ENCODE measurements at regions not wholly inside any gene's neighbourhood (a gene's known extent, or its start where the extent isn't known, plus 50 kb on each side); places are given as distances from the start of the nearest gene placed in this dataset.

DNA sequence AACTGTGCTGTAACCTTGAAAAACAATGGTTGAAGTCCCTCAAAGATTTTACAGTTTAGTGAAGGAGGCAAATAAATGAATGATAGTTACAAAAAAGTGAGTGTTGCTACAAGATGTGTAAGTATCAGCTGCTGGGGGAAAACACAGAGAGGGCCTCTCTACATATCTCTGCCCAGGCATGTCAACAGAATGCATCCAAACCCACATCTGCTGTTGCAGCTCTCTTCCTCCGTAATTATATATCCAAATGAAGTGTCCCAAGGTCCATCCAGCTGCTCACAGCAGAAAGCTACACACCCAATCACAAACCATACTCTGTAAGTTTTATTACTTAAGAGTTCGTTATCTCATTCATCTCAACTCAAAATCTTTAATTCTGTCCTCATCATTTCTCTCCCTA is 584.6 kb downstream of the ANXA1 start:
- H3K4me3 ChIP-seq (ENCODE audit: low read depth, low read length, poor library complexity, severe bottlenecking), result no peak overlapping the region
- H3K27ac ChIP-seq (ENCODE audit: low read depth, low read length, poor library complexity, severe bottlenecking), result no peak overlapping the region
- no peak for DNase-seq (ENCODE audit: low spot score)
- TF ChIP-seq, protein P1, sequence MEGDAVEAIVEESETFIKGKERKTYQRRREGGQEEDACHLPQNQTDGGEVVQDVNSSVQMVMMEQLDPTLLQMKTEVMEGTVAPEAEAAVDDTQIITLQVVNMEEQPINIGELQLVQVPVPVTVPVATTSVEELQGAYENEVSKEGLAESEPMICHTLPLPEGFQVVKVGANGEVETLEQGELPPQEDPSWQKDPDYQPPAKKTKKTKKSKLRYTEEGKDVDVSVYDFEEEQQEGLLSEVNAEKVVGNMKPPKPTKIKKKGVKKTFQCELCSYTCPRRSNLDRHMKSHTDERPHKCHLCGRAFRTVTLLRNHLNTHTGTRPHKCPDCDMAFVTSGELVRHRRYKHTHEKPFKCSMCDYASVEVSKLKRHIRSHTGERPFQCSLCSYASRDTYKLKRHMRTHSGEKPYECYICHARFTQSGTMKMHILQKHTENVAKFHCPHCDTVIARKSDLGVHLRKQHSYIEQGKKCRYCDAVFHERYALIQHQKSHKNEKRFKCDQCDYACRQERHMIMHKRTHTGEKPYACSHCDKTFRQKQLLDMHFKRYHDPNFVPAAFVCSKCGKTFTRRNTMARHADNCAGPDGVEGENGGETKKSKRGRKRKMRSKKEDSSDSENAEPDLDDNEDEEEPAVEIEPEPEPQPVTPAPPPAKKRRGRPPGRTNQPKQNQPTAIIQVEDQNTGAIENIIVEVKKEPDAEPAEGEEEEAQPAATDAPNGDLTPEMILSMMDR (conservative IDR thresholded peaks at IDR 0.05; ENCODE audit: low read length), result no peak
- no peak for TF ChIP-seq EZH2phosphoT487 (IDR thresholded peaks at IDR 0.05; ENCODE audit: borderline replicate concordance, low read depth, low read length)
- H3K4me1 ChIP-seq (ENCODE audit: insufficient read depth, low read length, poor library complexity, severe bottlenecking), result no peaks in the 10 kb centered on the region
- no peaks in the 10 kb centered on the region for H3K9me3 ChIP-seq (ENCODE audit: low read length)
- no peaks in the 10 kb centered on the region for H4K20me1 ChIP-seq (ENCODE audit: insufficient read depth, low read length)
- CTCF ChIA-PET (ENCODE audit: unreplicated experiment), result no interaction called here
- POLR2A ChIA-PET, result no interaction called here
- no TSS peak for BruUV-seq (replicated peaks)
- no peaks in the 10 kb centered on the region for H3K36me3 ChIP-seq (ENCODE audit: insufficient read depth, low read length)
- H3K79me2 ChIP-seq (ENCODE audit: insufficient read depth, low read depth, low read length), result no peaks in the 10 kb centered on the region
- H3K9me2 ChIP-seq (ENCODE audit: insufficient read depth, low read length), result no peaks in the 10 kb centered on the region
- no peak overlapping the region for H2AFZ ChIP-seq (ENCODE audit: low read length)
- intact Hi-C loops (cut with micrococcal nuclease; ENCODE audit: unreplicated experiment), result no loop called here
- H3K4me2 ChIP-seq (ENCODE audit: low read length), result no peak overlapping the region

DNA sequence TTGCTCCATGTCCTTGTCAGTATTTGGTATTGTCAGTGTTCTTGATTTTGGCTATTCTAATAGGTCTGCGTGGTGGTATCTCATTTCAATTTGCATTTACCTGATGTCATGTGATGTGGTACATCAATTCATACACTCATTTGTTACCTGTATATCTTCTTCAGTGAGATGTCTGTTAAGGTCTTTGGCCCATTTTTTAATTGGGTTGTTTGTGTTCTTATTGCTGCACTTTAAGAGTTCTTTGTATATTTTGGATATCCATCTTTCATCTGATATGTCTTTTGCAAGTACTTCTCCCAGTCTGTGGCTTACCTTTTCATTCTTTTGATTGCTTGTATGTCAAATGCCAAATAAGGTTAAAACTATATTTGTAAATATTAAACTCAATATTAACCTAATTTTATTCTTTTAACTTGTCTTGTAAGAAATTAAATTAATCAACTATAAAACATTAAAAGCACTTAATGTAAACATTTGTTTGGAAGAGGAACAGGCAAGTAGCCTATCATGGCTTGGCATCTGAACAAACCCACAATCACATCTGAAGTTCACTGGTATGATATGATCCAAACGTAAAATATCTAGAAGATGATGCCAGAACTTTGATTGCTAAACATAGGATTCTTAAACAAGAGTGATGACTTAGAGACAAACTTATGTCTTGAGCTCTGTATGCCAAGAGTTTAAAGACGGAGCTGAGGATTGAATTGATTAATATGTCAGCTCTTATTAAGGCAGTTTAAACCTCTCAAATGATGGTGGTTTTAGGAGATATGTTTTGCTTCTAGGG is 587.3 kb downstream of the ANXA1 start:
- H2AFZ ChIP-seq (ENCODE audit: low read length), result no peak overlapping the region
- no TSS peak for BruUV-seq (replicated peaks)
- DNase-seq (ENCODE audit: low spot score), result no peak
- H3K4me3 ChIP-seq (ENCODE audit: low read depth, low read length, poor library complexity, severe bottlenecking), result no peak overlapping the region
- intact Hi-C loops (cut with micrococcal nuclease; ENCODE audit: unreplicated experiment), result no loop called here
- H3K36me3 ChIP-seq (ENCODE audit: insufficient read depth, low read length), result no peaks in the 10 kb centered on the region
- no peak overlapping the region for H3K4me2 ChIP-seq (ENCODE audit: low read length)
- no peaks in the 10 kb centered on the region for H3K79me2 ChIP-seq (ENCODE audit: insufficient read depth, low read depth, low read length)
- H3K9me2 ChIP-seq (ENCODE audit: insufficient read depth, low read length), result no peaks in the 10 kb centered on the region
- no peak overlapping the region for H3K27ac ChIP-seq (ENCODE audit: low read depth, low read length, poor library complexity, severe bottlenecking)
- TF ChIP-seq EZH2phosphoT487 (IDR thresholded peaks at IDR 0.05; ENCODE audit: borderline replicate concordance, low read depth, low read length), result no peak
- TF ChIP-seq, protein P1 (conservative IDR thresholded peaks at IDR 0.05; ENCODE audit: low read length), result no peak
- H3K4me1 ChIP-seq (ENCODE audit: insufficient read depth, low read length, poor library complexity, severe bottlenecking), result no peaks in the 10 kb centered on the region
- no peaks in the 10 kb centered on the region for H3K9me3 ChIP-seq (ENCODE audit: low read length)
- ChIA-PET CTCF (ENCODE audit: unreplicated experiment) (no interaction called here), POLR2A (no interaction called here)
- H4K20me1 ChIP-seq (ENCODE audit: insufficient read depth, low read length), result no peaks in the 10 kb centered on the region

DNA sequence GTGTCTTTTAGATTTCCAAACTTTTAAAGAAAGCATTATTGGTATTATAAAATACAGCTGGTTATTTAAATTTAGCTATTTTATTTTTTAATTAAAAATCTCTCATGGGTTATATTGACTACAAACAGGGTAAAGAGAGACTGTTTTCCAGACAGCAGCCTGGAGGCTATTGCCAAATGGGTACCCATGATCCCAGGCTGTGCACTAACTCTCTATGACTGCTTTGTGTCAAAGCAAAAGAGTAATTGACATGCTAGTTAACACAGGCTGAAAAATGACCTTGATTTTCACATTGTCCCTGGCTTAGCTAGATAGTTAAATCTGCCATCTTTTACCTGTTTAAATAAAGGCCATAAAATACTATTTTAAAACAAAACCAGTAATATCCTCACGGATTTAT is 589.7 kb downstream of the ANXA1 start:
- Histone ChIP-seq H3K4me2 (ENCODE audit: low read length) (no peak overlapping the region), H4K20me1 (ENCODE audit: insufficient read depth, low read length) (no peaks in the 10 kb centered on the region), H3K9me3 (ENCODE audit: low read length) (no peaks in the 10 kb centered on the region), H3K27ac (ENCODE audit: low read depth, low read length, poor library complexity, severe bottlenecking) (no peak overlapping the region), H3K4me3 (ENCODE audit: low read depth, low read length, poor library complexity, severe bottlenecking) (no peak overlapping the region), H2AFZ (ENCODE audit: low read length) (no peak overlapping the region), H3K36me3 (ENCODE audit: insufficient read depth, low read length) (no peaks in the 10 kb centered on the region), H3K4me1 (ENCODE audit: insufficient read depth, low read length, poor library complexity, severe bottlenecking) (no peaks in the 10 kb centered on the region), H3K79me2 (ENCODE audit: insufficient read depth, low read depth, low read length) (no peaks in the 10 kb centered on the region), H3K9me2 (ENCODE audit: insufficient read depth, low read length) (no peaks in the 10 kb centered on the region)
- ChIA-PET POLR2A (interaction anchor here (0.7 to 1.4 kb wide), 2 partner anchors 25 to 300 kb away, joined by 3 read pairs; no protein-coding TSS in a partner anchor), CTCF (ENCODE audit: unreplicated experiment) (no interaction called here)
- BruUV-seq (replicated peaks), result no TSS peak
- TF ChIP-seq EZH2phosphoT487 (IDR thresholded peaks at IDR 0.05; ENCODE audit: borderline replicate concordance, low read depth, low read length), result no peak
- TF ChIP-seq, protein P1 (conservative IDR thresholded peaks at IDR 0.05; ENCODE audit: low read length), result no peak
- no peak for DNase-seq (ENCODE audit: low spot score)
- intact Hi-C loops (cut with micrococcal nuclease; ENCODE audit: unreplicated experiment), result no loop called here

Measured in OCI-LY7 (cell line).